ENCODE measurements at regions not wholly inside any gene's neighbourhood (a gene's known extent, or its start where the extent isn't known, plus 50 kb on each side); places are given as distances from the start of the nearest gene placed in this dataset.

DNA sequence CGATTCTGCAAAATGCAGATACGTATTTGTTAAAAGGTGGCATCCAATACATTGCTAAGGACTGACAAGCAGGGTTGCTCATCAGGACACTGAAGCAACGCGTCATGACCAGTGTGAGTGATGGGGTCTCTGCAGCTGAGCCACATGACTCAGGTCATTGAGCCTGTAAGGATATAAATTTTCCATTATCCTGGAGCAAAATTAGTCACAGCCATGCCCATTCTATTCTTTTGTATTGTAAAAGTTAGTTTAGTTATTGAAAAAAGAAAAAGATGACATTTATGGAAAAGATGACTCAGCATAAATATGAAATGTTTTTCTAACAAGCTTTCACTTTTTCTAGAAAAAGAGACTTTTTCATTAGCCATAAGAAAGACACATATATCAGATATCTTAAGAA lies 268.0 kb upstream of the TMEM132C start:
- no peak for TF ChIP-seq POLR2A (IDR thresholded peaks at IDR 0.05)
- TF ChIP-seq, protein P1, sequence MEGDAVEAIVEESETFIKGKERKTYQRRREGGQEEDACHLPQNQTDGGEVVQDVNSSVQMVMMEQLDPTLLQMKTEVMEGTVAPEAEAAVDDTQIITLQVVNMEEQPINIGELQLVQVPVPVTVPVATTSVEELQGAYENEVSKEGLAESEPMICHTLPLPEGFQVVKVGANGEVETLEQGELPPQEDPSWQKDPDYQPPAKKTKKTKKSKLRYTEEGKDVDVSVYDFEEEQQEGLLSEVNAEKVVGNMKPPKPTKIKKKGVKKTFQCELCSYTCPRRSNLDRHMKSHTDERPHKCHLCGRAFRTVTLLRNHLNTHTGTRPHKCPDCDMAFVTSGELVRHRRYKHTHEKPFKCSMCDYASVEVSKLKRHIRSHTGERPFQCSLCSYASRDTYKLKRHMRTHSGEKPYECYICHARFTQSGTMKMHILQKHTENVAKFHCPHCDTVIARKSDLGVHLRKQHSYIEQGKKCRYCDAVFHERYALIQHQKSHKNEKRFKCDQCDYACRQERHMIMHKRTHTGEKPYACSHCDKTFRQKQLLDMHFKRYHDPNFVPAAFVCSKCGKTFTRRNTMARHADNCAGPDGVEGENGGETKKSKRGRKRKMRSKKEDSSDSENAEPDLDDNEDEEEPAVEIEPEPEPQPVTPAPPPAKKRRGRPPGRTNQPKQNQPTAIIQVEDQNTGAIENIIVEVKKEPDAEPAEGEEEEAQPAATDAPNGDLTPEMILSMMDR (IDR thresholded peaks at IDR 0.05) = no peak
